Sigmoid colon (tissue), 3 donors: ENCODE measurements at regions not wholly inside any gene's neighbourhood (a gene's known extent, or its start where the extent isn't known, plus 50 kb on each side); places are given as distances from the start of the nearest gene placed in this dataset.

Experiments
- POLR2A ChIP-seq, 2 donors: fragments of 450-650 bp; IDR thresholded peaks; one replicate each; pipeline ENCODE4 v1.6.1; 2016; ENCODE audit warnings: antibody characterized with exemption in 2 of 2, mild to moderate bottlenecking in 2 of 2, moderate library complexity in 2 of 2
- TF ChIP-seq, protein P1 (sequence below), 4 experiments: fragments of 450-650 bp in 3 of 4; fragments of 200-600 bp in 1 of 4; IDR thresholded peaks; one replicate each; pipeline ENCODE4 v1.5.1; 2016 to 2019; ENCODE audit warnings: antibody characterized with exemption in 4 of 4, mild to moderate bottlenecking in 3 of 4, moderate library complexity in 2 of 4

DNA sequence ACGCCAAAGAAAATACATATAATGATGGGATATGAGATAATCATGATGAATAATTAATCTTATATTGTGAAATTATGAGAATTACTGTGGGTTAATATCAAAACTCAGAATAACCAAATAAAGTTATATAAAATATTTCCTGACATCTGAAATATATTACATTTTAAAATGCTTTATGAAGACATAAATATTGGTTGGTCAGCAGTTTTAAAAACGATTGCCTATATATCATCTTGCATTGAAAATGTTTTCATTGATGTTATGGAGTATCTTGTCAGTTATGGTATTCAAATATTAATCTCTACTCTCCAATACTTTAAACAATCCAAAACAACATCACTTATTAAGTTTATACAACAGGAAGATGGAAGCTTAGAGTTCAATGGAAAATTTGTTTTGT lies 228.1 kb upstream of the FERD3L start:
- TF ChIP-seq, protein P1, sequence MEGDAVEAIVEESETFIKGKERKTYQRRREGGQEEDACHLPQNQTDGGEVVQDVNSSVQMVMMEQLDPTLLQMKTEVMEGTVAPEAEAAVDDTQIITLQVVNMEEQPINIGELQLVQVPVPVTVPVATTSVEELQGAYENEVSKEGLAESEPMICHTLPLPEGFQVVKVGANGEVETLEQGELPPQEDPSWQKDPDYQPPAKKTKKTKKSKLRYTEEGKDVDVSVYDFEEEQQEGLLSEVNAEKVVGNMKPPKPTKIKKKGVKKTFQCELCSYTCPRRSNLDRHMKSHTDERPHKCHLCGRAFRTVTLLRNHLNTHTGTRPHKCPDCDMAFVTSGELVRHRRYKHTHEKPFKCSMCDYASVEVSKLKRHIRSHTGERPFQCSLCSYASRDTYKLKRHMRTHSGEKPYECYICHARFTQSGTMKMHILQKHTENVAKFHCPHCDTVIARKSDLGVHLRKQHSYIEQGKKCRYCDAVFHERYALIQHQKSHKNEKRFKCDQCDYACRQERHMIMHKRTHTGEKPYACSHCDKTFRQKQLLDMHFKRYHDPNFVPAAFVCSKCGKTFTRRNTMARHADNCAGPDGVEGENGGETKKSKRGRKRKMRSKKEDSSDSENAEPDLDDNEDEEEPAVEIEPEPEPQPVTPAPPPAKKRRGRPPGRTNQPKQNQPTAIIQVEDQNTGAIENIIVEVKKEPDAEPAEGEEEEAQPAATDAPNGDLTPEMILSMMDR (IDR thresholded peaks at IDR 0.05): no peak
- no peak for TF ChIP-seq POLR2A (IDR thresholded peaks at IDR 0.05)
